GM19238 (cell line): ENCODE measurements at regions not wholly inside any gene's neighbourhood (a gene's known extent, or its start where the extent isn't known, plus 50 kb on each side); places are given as distances from the start of the nearest gene placed in this dataset.

ENCODE experiments used
- DNase-seq: peaks from one replicate; pipeline ENCODE4 v3.0.0; 2011; ENCODE audit warnings: low spot score; ENCODE audit not compliant: insufficient read length

- DNase-seq, result no peak
Observed at GRCh38 chr20:39651645-39652325, 689.6 kb downstream of the DHX35 start.

GRCh38 chr20:39646874-39647413 lies 684.8 kb downstream of the DHX35 start:
- no peak for DNase-seq

- DNase-seq, result no peak
Observed at GRCh38 chr20:39645131-39645530, 683.0 kb downstream of the DHX35 start.

- no peak for DNase-seq
Observed at GRCh38 chr20:39643292-39643691, 681.1 kb downstream of the DHX35 start.

- DNase-seq, result no peak
Observed at GRCh38 chr20:39641423-39641822, 679.3 kb downstream of the DHX35 start.

GRCh38 chr20:39640147-39640546 lies 678.0 kb downstream of the DHX35 start:
- DNase-seq, result no peak

- DNase-seq, result no peak
Observed at GRCh38 chr20:39638731-39639130, 676.6 kb downstream of the DHX35 start.

- no peak for DNase-seq
Observed at GRCh38 chr20:39633689-39634088, 671.5 kb downstream of the DHX35 start.

GRCh38 chr20:39632757-39633156 lies 670.6 kb downstream of the DHX35 start:
- DNase-seq, result no peak

- DNase-seq, result no peak
Observed at GRCh38 chr20:39632176-39632575, 670.0 kb downstream of the DHX35 start.

- no peak for DNase-seq
Observed at GRCh38 chr20:39631557-39631956, 669.4 kb downstream of the DHX35 start.

GRCh38 chr20:39630215-39630908 lies 668.2 kb downstream of the DHX35 start:
- no peak for DNase-seq

- DNase-seq, result no peak
Observed at GRCh38 chr20:39627765-39628164, 665.6 kb downstream of the DHX35 start.

- no peak for DNase-seq
Observed at GRCh38 chr20:39624316-39624715, 662.2 kb downstream of the DHX35 start.

GRCh38 chr20:39623584-39624234 lies 661.6 kb downstream of the DHX35 start:
- DNase-seq, result no peak

- DNase-seq, result no peak
Observed at GRCh38 chr20:39619271-39619785, 657.2 kb downstream of the DHX35 start.

GRCh38 chr20:39611901-39612300 lies 649.8 kb downstream of the DHX35 start:
- DNase-seq, result no peak

GRCh38 chr20:39607141-39607540 lies 645.0 kb downstream of the DHX35 start:
- DNase-seq, result no peak

- no peak for DNase-seq
Observed at GRCh38 chr20:39605908-39606307, 643.8 kb downstream of the DHX35 start.

- DNase-seq, result no peak
Observed at GRCh38 chr20:39605361-39605760, 643.2 kb downstream of the DHX35 start.

- no peak for DNase-seq
Observed at GRCh38 chr20:39603219-39603618, 641.1 kb downstream of the DHX35 start.

- no peak for DNase-seq
Observed at GRCh38 chr20:39602649-39603048, 640.5 kb downstream of the DHX35 start.
